Keratinocyte (primary cell): ENCODE measurements at regions not wholly inside any gene's neighbourhood (a gene's known extent, or its start where the extent isn't known, plus 50 kb on each side); places are given as distances from the start of the nearest gene placed in this dataset.

ENCODE experiments used
- EZH2 ChIP-seq: IDR thresholded peaks from one replicate; pipeline ENCODE4 v1.6.1; 2012; ENCODE audit warnings: inconsistent platforms, mild to moderate bottlenecking, low read length, moderate library complexity
- TF ChIP-seq, protein P1 (sequence below), 3 experiments: IDR thresholded peaks in 1 of 3; conservative IDR thresholded peaks in 1 of 3; optimal IDR thresholded peaks in 1 of 3; 2 replicates in 2 of 3; 3 replicates in 1 of 3; pipeline versions ENCODE3 to v1.5.1; 2011; ENCODE audit warnings: low read length in 3 of 3, mild to moderate bottlenecking in 3 of 3, moderate library complexity in 2 of 3, control low read depth in 1 of 3, inconsistent platforms in 1 of 3; ENCODE audit not compliant: insufficient read depth in 2 of 3; ENCODE audit errors: extremely low read depth in 1 of 3

DNA sequence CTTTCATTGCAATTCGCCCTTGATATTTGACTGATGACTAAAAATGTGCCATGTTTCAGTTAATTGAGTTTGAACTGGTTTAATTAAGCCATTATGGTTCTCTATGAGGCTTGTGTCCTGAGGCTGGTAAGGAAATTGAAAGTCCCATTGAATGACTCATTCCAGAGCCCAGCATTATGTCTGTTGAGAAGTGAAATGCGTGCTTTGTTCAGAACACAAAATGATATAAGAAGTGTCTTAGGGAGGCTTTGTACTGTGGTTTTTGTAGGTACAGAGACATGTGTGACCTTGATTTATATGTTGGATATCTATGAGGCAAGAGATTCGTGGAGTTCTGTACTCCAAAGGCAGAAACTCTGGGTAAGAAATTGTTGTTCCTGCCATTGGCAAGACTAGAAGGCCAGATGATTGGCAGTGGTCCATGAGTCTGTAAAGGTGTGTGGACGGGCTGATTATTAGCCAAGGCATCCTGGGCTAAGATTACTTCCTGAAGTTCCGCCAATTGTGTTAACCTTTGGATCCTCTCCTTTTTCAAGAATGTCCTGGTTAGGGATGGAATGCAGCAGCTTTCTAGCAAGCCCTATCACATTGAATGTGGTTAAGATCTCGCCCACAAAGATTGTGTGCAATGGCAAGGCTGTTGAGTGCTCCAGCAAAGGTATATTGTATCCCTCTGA, 103.7 kb downstream of the NPIPB5 start:
- TF ChIP-seq, protein P1, sequence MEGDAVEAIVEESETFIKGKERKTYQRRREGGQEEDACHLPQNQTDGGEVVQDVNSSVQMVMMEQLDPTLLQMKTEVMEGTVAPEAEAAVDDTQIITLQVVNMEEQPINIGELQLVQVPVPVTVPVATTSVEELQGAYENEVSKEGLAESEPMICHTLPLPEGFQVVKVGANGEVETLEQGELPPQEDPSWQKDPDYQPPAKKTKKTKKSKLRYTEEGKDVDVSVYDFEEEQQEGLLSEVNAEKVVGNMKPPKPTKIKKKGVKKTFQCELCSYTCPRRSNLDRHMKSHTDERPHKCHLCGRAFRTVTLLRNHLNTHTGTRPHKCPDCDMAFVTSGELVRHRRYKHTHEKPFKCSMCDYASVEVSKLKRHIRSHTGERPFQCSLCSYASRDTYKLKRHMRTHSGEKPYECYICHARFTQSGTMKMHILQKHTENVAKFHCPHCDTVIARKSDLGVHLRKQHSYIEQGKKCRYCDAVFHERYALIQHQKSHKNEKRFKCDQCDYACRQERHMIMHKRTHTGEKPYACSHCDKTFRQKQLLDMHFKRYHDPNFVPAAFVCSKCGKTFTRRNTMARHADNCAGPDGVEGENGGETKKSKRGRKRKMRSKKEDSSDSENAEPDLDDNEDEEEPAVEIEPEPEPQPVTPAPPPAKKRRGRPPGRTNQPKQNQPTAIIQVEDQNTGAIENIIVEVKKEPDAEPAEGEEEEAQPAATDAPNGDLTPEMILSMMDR (optimal IDR thresholded peaks at IDR 0.05 in 1 of 3, IDR thresholded peaks at IDR 0.05 in 1 of 3, conservative IDR thresholded peaks at IDR 0.05 in 1 of 3; ENCODE audit: extremely low read depth in 1 of 3, insufficient read depth in 2 of 3, low read length in 3 of 3), result no peak
- TF ChIP-seq EZH2, result no peak
